GM12892 (cell line): ENCODE measurements at regions not wholly inside any gene's neighbourhood (a gene's known extent, or its start where the extent isn't known, plus 50 kb on each side); places are given as distances from the start of the nearest gene placed in this dataset.

Source experiments
- POLR2A ChIP-seq: IDR thresholded peaks from 2 replicates; pipeline ENCODE4 v1.6.1; 2011; ENCODE audit warnings: low read depth, low read length, control low read depth
- POLR2AphosphoS5 ChIP-seq: IDR thresholded peaks from 2 replicates; pipeline ENCODE4 v1.6.1; 2011; ENCODE audit warnings: low read depth, low read length, control low read depth

GRCh38 chr6:114465511-114465910, 122.7 kb upstream of the HS3ST5 start:
- TF ChIP-seq POLR2A (no peak), POLR2AphosphoS5 (no peak)
